ENCODE measurements at regions not wholly inside any gene's neighbourhood (a gene's known extent, or its start where the extent isn't known, plus 50 kb on each side); places are given as distances from the start of the nearest gene placed in this dataset.

DNA sequence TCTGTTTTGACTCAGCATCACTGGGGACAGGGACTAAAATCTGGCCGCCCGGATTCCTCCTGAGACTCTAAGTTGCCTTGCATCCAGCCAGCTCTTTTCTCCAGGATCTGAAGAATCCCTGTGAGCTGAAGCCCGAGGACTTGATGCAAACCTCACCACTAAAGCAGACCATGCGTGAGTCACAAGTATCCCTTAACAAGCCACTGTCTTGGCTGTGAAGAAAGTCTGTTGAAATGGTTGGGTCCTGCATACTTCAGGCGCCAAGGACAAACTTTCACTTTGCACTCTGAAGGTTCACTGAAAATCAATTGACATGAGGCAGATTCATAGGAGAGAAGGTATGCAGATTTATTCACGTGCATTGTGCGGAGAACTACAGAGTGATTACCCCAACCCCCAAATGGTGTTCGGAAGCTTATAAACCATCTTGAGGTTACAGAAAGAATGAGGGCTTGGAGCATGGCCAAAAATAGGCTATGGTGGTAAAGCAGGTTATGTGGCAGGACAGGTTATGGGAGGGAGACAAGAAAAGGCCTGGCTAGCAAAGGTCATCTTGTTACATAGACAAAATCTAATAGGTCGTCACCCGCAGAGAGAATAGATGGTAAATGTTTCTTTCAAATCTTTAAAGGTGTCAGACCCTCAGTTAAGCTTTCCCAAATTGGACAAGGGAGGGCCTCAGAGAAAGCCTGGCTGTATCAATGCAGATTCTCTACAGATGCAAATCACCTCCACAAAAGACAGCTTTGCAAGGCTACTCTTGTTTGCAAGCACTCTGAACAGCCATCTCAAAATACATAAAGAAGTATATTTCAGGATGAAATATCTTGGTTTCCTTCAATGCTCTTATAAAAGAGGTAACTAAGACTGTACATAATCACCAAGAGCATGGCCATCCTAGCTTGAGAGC is 126.3 kb upstream of the PLAAT1 start (continued):
- no peak for TF ChIP-seq STAT1 (IDR thresholded peaks at IDR 0.05; ENCODE audit: unreplicated experiment)
- no peak for TF ChIP-seq ZNF331 (CRISPR knock-in tag; IDR thresholded peaks at IDR 0.05; ENCODE audit: low read depth)
- TF ChIP-seq, protein P1, sequence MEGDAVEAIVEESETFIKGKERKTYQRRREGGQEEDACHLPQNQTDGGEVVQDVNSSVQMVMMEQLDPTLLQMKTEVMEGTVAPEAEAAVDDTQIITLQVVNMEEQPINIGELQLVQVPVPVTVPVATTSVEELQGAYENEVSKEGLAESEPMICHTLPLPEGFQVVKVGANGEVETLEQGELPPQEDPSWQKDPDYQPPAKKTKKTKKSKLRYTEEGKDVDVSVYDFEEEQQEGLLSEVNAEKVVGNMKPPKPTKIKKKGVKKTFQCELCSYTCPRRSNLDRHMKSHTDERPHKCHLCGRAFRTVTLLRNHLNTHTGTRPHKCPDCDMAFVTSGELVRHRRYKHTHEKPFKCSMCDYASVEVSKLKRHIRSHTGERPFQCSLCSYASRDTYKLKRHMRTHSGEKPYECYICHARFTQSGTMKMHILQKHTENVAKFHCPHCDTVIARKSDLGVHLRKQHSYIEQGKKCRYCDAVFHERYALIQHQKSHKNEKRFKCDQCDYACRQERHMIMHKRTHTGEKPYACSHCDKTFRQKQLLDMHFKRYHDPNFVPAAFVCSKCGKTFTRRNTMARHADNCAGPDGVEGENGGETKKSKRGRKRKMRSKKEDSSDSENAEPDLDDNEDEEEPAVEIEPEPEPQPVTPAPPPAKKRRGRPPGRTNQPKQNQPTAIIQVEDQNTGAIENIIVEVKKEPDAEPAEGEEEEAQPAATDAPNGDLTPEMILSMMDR (conservative IDR thresholded peaks at IDR 0.05; ENCODE audit: low read depth in 2 of 2), result no peak
- TF ChIP-seq CREB1 (CRISPR knock-in tag; IDR thresholded peaks at IDR 0.05; ENCODE audit: low read depth), result no peak
- TF ChIP-seq, protein P2, sequence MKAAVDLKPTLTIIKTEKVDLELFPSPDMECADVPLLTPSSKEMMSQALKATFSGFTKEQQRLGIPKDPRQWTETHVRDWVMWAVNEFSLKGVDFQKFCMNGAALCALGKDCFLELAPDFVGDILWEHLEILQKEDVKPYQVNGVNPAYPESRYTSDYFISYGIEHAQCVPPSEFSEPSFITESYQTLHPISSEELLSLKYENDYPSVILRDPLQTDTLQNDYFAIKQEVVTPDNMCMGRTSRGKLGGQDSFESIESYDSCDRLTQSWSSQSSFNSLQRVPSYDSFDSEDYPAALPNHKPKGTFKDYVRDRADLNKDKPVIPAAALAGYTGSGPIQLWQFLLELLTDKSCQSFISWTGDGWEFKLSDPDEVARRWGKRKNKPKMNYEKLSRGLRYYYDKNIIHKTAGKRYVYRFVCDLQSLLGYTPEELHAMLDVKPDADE (IDR thresholded peaks at IDR 0.05), result no peak
- no peak for TF ChIP-seq JUNB (IDR thresholded peaks at IDR 0.05; ENCODE audit: unreplicated experiment)
- no peak for TF ChIP-seq POLR2AphosphoS5 (IDR thresholded peaks at IDR 0.05; ENCODE audit: low read depth)
- TF ChIP-seq, protein P3, sequence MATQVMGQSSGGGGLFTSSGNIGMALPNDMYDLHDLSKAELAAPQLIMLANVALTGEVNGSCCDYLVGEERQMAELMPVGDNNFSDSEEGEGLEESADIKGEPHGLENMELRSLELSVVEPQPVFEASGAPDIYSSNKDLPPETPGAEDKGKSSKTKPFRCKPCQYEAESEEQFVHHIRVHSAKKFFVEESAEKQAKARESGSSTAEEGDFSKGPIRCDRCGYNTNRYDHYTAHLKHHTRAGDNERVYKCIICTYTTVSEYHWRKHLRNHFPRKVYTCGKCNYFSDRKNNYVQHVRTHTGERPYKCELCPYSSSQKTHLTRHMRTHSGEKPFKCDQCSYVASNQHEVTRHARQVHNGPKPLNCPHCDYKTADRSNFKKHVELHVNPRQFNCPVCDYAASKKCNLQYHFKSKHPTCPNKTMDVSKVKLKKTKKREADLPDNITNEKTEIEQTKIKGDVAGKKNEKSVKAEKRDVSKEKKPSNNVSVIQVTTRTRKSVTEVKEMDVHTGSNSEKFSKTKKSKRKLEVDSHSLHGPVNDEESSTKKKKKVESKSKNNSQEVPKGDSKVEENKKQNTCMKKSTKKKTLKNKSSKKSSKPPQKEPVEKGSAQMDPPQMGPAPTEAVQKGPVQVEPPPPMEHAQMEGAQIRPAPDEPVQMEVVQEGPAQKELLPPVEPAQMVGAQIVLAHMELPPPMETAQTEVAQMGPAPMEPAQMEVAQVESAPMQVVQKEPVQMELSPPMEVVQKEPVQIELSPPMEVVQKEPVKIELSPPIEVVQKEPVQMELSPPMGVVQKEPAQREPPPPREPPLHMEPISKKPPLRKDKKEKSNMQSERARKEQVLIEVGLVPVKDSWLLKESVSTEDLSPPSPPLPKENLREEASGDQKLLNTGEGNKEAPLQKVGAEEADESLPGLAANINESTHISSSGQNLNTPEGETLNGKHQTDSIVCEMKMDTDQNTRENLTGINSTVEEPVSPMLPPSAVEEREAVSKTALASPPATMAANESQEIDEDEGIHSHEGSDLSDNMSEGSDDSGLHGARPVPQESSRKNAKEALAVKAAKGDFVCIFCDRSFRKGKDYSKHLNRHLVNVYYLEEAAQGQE (IDR thresholded peaks at IDR 0.05; ENCODE audit: unreplicated experiment), result no peak
- TF ChIP-seq NANOG (IDR thresholded peaks at IDR 0.05; ENCODE audit: borderline replicate concordance), result no peak
- TF ChIP-seq EZH2 (IDR thresholded peaks at IDR 0.05; ENCODE audit: low read depth, unreplicated experiment), result no peak

DNA sequence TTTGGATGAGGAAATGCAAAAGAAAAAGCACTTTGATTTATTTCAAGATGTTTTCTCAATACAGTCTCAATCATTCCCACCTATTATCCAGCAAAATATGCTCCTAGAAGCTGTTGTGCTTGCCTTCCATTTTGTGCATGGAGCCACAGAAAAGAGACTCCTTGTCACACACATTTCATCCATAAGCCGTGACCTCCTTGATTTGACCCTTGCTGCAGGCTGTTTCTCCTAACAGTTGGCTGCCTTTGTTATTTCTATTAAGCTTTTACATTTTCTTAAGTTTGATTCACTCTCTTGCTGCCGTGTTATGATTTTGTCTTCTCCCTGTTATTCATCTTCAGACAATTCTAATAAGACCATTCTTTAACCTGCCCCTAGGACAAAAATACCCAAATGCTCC is 124.2 kb upstream of the PLAAT1 start:
- no peak for DNase-seq (ENCODE audit: low spot score)
- no peaks in the 10 kb centered on the region for H3K27me3 Mint-ChIP-seq (ENCODE audit: insufficient read depth, low read depth, poor library complexity)
- Histone ChIP-seq H3K9me2 (ENCODE audit: insufficient read depth) (peaks cover 16% of the 10 kb centered on the region; the same call in 1 of the 2 replicates), H2AFZ (no peak overlapping the region), H4K20me1 (replicated peaks; ENCODE audit: insufficient read depth) (no peaks in the 10 kb centered on the region), H3K27me3 (ENCODE audit: insufficient read depth) (no peaks in the 10 kb centered on the region), H3K36me3 (ENCODE audit: insufficient read depth) (no peaks in the 10 kb centered on the region), H3K27ac (ENCODE audit: low read depth) (no peak overlapping the region), H3F3A (replicated peaks; ENCODE audit: low read depth) (no peaks in the 10 kb centered on the region), H3K4me2 (0 out of 2 replicates have a peak overlapping the region, but pooled peaks have one; percentile 36), H3K4me1 (ENCODE audit: insufficient read depth) (peaks cover 52% of the 10 kb centered on the region), H3K79me2 (replicated peaks; ENCODE audit: insufficient read depth) (no peaks in the 10 kb centered on the region), H3K4me3 (no peak overlapping the region)
- TF ChIP-seq, protein P1 (conservative IDR thresholded peaks at IDR 0.05; ENCODE audit: low read depth in 2 of 2), result no peak
- H3K27ac Mint-ChIP-seq, result no peak overlapping the region
- ATAC-seq, result no peak
- H3K4me3 Mint-ChIP-seq, result no peak overlapping the region
- peaks cover 14% of the 10 kb centered on the region for H3K9me3 Mint-ChIP-seq
- peaks cover 17% of the 10 kb centered on the region for H3K36me3 Mint-ChIP-seq (ENCODE audit: low read depth)
- peaks cover 33% of the 10 kb centered on the region for H3K4me1 Mint-ChIP-seq
